DND-41 (cell line): ENCODE measurements at regions not wholly inside any gene's neighbourhood (a gene's known extent, or its start where the extent isn't known, plus 50 kb on each side); places are given as distances from the start of the nearest gene placed in this dataset.

Experiments used
- CTCF ChIP-seq: IDR thresholded peaks from 2 replicates; pipeline ENCODE4 v1.5.1; 2012; ENCODE audit warnings: borderline replicate concordance, low read length, moderate library complexity, mild to moderate bottlenecking; ENCODE audit not compliant: poor library complexity, severe bottlenecking; ENCODE audit errors: extremely low read depth
- EZH2 ChIP-seq: IDR thresholded peaks from 3 replicates; pipeline ENCODE4 v1.6.1; 2012; ENCODE audit warnings: borderline replicate concordance, low read depth, mild to moderate bottlenecking, moderate library complexity, low read length, inconsistent platforms; ENCODE audit not compliant: severe bottlenecking

DNA sequence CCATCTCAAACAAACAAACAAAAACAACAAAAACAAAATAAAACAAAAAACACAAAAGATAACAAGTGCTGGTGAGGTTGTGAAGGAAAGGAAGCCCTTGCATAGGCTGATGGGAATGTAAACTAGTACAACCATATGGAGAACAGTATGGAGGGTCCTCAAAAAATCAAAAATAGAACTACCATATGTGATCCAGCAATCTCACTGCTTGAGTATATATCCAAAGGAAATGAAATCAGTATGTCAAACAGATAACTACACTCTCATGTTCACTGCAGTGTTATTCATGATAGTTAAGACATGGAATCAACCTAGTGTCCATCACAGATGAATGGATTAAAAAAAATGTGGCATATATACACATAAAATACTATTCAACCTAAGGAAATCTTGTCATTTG, 395.7 kb upstream of the SLC24A2 start:
- TF ChIP-seq CTCF: no peak
- TF ChIP-seq EZH2: no peak
